Naive thymus-derived CD4-positive, alpha-beta T cell (primary cell): ENCODE measurements at regions not wholly inside any gene's neighbourhood (a gene's known extent, or its start where the extent isn't known, plus 50 kb on each side); places are given as distances from the start of the nearest gene placed in this dataset.
A peak's percentile ranks its signal among the peaks of the same experiment; 100 is the strongest.

Experiments
- ATAC-seq: fragments of 150-1000 bp; cut with Tn5 transposase; 2 replicates; pipeline ENCODE4 v1.10.0; 2021; ENCODE audit warnings: mild to moderate bottlenecking, moderate library complexity
- CTCF ChIA-PET: fragments of 350-600 bp; sonication (Branson Sonifier 250); formaldehyde crosslinking; loops from one replicate; lab custom pipeline; 2021; ENCODE audit warnings: antibody characterized with exemption; lab: Charles Lee
- POLR2A ChIA-PET: fragments of 350-600 bp; sonication (Branson Sonifier 250); formaldehyde crosslinking; loops from one replicate; lab custom pipeline; 2021; ENCODE audit warnings: antibody characterized with exemption, inconsistent platforms; lab: Charles Lee
- DNase-seq, 9 donors: peaks; one replicate each; pipeline versions ENCODE4 v3.0.0 to v3.0.0-alpha.2; 2020 to 2022; ENCODE audit warnings: mixed read lengths in 1 of 9
- H3K27ac ChIP-seq: one replicate; pipeline ENCODE4 v1.7.0; 2013; ENCODE audit warnings: mild to moderate bottlenecking, low read depth, low read length, moderate library complexity
- H3K27me3 ChIP-seq, 2 donors: one replicate each; pipeline ENCODE4 v1.7.0; 2013; ENCODE audit warnings: low read length in 2 of 2, mild to moderate bottlenecking in 2 of 2, moderate library complexity in 2 of 2; ENCODE audit not compliant: control insufficient read depth in 2 of 2, insufficient read depth in 2 of 2
- H3K36me3 ChIP-seq, 3 experiments: 1 replicate in 2 of 3; 2 replicates in 1 of 3; pipeline ENCODE4 v1.7.0; 2013; ENCODE audit warnings: low read length in 3 of 3, mild to moderate bottlenecking in 3 of 3, moderate library complexity in 1 of 3; ENCODE audit not compliant: insufficient read depth in 3 of 3, control insufficient read depth in 2 of 3
- H3K4me1 ChIP-seq, 2 donors: one replicate each; pipeline ENCODE4 v1.7.0; 2013; ENCODE audit warnings: low read length in 2 of 2, mild to moderate bottlenecking in 2 of 2, moderate library complexity in 1 of 2; ENCODE audit not compliant: control insufficient read depth in 2 of 2, insufficient read depth in 2 of 2
- H3K4me3 ChIP-seq: 2 replicates; pipeline ENCODE4 v1.7.0; 2013; ENCODE audit warnings: mild to moderate bottlenecking, low read length
- H3K9me3 ChIP-seq, 3 experiments: 1 replicate in 2 of 3; 2 replicates in 1 of 3; pipeline ENCODE4 v1.7.0; 2013; ENCODE audit warnings: low read length in 3 of 3; ENCODE audit not compliant: control insufficient read depth in 2 of 3
- H3K27ac Mint-ChIP-seq, 9 donors: one replicate each; pipeline ENCODE4 v1.8.0; 2020 to 2022; ENCODE audit warnings: mixed read lengths in 9 of 9, mild to moderate bottlenecking in 8 of 9, moderate library complexity in 5 of 9, inconsistent platforms in 2 of 9
- H3K27me3 Mint-ChIP-seq, 5 donors: one replicate each; pipeline ENCODE4 v1.8.0; 2021 to 2022; ENCODE audit warnings: mixed read lengths in 5 of 5, mild to moderate bottlenecking in 1 of 5
- H3K36me3 Mint-ChIP-seq, 5 donors: one replicate each; pipeline ENCODE4 v1.8.0; 2020 to 2022; ENCODE audit warnings: mixed read lengths in 5 of 5, mild to moderate bottlenecking in 3 of 5, inconsistent platforms in 1 of 5
- H3K4me1 Mint-ChIP-seq, 7 donors: one replicate each; pipeline ENCODE4 v1.8.0; 2020 to 2022; ENCODE audit warnings: mixed read lengths in 7 of 7, mild to moderate bottlenecking in 3 of 7, inconsistent platforms in 1 of 7
- H3K4me3 Mint-ChIP-seq, 10 donors: one replicate each; pipeline ENCODE4 v1.8.0; 2020 to 2022; ENCODE audit warnings: mild to moderate bottlenecking in 10 of 10, mixed read lengths in 10 of 10, moderate library complexity in 6 of 10, inconsistent platforms in 2 of 10
- H3K9me3 Mint-ChIP-seq, 11 donors: one replicate each; pipeline ENCODE4 v1.8.0; 2020 to 2022; ENCODE audit warnings: mixed read lengths in 11 of 11, mild to moderate bottlenecking in 4 of 11, inconsistent platforms in 1 of 11, moderate library complexity in 1 of 11
- intact Hi-C, 2 donors: fragments of 100-400 bp; cut with micrococcal nuclease; formaldehyde crosslinking; loops; one replicate each; pipeline ENCODE4 v1.15.1; 2023

- ATAC-seq = peak; percentile 90
- intact Hi-C loops = loop anchor here (1.0 to 10.0 kb wide), 6 partner anchors 166 to 1913 kb away; no protein-coding TSS in a partner anchor
- Histone ChIP-seq H3K27ac (no peak overlapping the region), H3K27me3 (no peaks in the 10 kb centered on the region), H3K9me3 (no peaks in the 10 kb centered on the region), H3K4me1 (peaks cover 0 to 15% of the 10 kb centered on the region in 2 donors), H3K4me3 (no peak overlapping the region), H3K36me3 (no peaks in the 10 kb centered on the region)
- peak; percentile 36 to 76 (median 64) for DNase-seq
- ChIA-PET POLR2A (no interaction called here), CTCF (interaction anchor here (0.5 to 1.5 kb wide), 8 partner anchors 10 to 1913 kb away, joined by 3 to 6 read pairs (median 3); no protein-coding TSS in a partner anchor)
- Mint-ChIP-seq H3K27ac (no peak overlapping the region), H3K4me1 (peaks cover 0 to 11% (median 9%) of the 10 kb centered on the region in 7 donors), H3K27me3 (peaks cover 0 to 5% (median 0%) of the 10 kb centered on the region in 5 donors), H3K9me3 (no peaks in the 10 kb centered on the region), H3K4me3 (no peak overlapping the region), H3K36me3 (no peaks in the 10 kb centered on the region)
Measured at GRCh38 chr20:40962733-40963504, 65.7 kb upstream of the TOP1 start.

- intact Hi-C loops = loop anchor here (1.0 to 10.0 kb wide), 6 partner anchors 166 to 1913 kb away; no protein-coding TSS in a partner anchor
- Histone ChIP-seq H3K4me1 (peaks cover 0 to 15% of the 10 kb centered on the region in 2 donors), H3K27me3 (no peaks in the 10 kb centered on the region), H3K36me3 (no peaks in the 10 kb centered on the region), H3K27ac (no peak overlapping the region), H3K4me3 (no peak overlapping the region), H3K9me3 (no peaks in the 10 kb centered on the region)
- no peak for ATAC-seq
- DNase-seq = no peak
- Mint-ChIP-seq H3K4me3 (no peak overlapping the region), H3K27ac (no peak overlapping the region), H3K9me3 (no peaks in the 10 kb centered on the region), H3K36me3 (no peaks in the 10 kb centered on the region), H3K4me1 (peaks cover 0 to 11% (median 9%) of the 10 kb centered on the region in 7 donors), H3K27me3 (peaks cover 0 to 5% (median 0%) of the 10 kb centered on the region in 5 donors)
- CTCF ChIA-PET = interaction anchor here (1.0 to 1.5 kb wide), 6 partner anchors 10 to 1914 kb away, joined by 3 to 6 read pairs (median 4); no protein-coding TSS in a partner anchor
- POLR2A ChIA-PET = no interaction called here
Measured at GRCh38 chr20:40963505-40963845, 65.1 kb upstream of the TOP1 start.

GRCh38 chr20:40965671-40966070 is 63.0 kb upstream of the TOP1 start:
- ATAC-seq (no peak), DNase-seq (peak in 1 of 9 donors; percentile 2)
- intact Hi-C loops = loop anchor here (5.0 to 10.0 kb wide), 2 partner anchors 112 to 729 kb away; no protein-coding TSS in a partner anchor
- Mint-ChIP-seq H3K4me1 (peaks cover 8 to 21% (median 17%) of the 10 kb centered on the region in 7 donors), H3K27me3 (peaks cover 0 to 12% (median 8%) of the 10 kb centered on the region in 5 donors), H3K4me3 (no peak overlapping the region), H3K9me3 (no peaks in the 10 kb centered on the region), H3K27ac (no peak overlapping the region), H3K36me3 (no peaks in the 10 kb centered on the region)
- Histone ChIP-seq H3K9me3 (no peaks in the 10 kb centered on the region), H3K4me1 (peaks cover 0 to 15% of the 10 kb centered on the region in 2 donors), H3K27me3 (no peaks in the 10 kb centered on the region), H3K4me3 (no peak overlapping the region), H3K27ac (no peak overlapping the region), H3K36me3 (no peaks in the 10 kb centered on the region)
- POLR2A ChIA-PET = no interaction called here
- CTCF ChIA-PET = interaction anchor here (0.6 to 5.4 kb wide), 4 partner anchors 26 to 130 kb away, joined by 3 to 31 read pairs (median 10); no protein-coding TSS in a partner anchor

GRCh38 chr20:40966103-40966502 is 62.5 kb upstream of the TOP1 start:
- Mint-ChIP-seq H3K27me3 (peaks cover 0 to 16% (median 8%) of the 10 kb centered on the region in 5 donors), H3K27ac (no peak overlapping the region), H3K4me1 (peaks cover 8 to 21% (median 17%) of the 10 kb centered on the region in 7 donors), H3K9me3 (no peaks in the 10 kb centered on the region), H3K4me3 (no peak overlapping the region), H3K36me3 (no peaks in the 10 kb centered on the region)
- no peak for ATAC-seq
- POLR2A ChIA-PET = no interaction called here
- DNase-seq = no peak
- H3K27me3 ChIP-seq = no peaks in the 10 kb centered on the region
- CTCF ChIA-PET = interaction anchor here (0.7 to 5.4 kb wide), 4 partner anchors 14 to 129 kb away, joined by 3 to 31 read pairs (median 9); no protein-coding TSS in a partner anchor
- intact Hi-C loops = loop anchor here (5.0 to 10.0 kb wide), 2 partner anchors 111 to 729 kb away; no protein-coding TSS in a partner anchor
- H3K4me3 ChIP-seq = no peak overlapping the region
- peaks cover 0 to 15% of the 10 kb centered on the region in 2 donors for H3K4me1 ChIP-seq
- H3K9me3 ChIP-seq = no peaks in the 10 kb centered on the region
- H3K36me3 ChIP-seq = no peaks in the 10 kb centered on the region
- no peak overlapping the region for H3K27ac ChIP-seq

- Histone ChIP-seq H3K27ac (no peak overlapping the region), H3K4me1 (peaks cover 0 to 12% of the 10 kb centered on the region in 2 donors), H3K27me3 (no peaks in the 10 kb centered on the region), H3K36me3 (no peaks in the 10 kb centered on the region), H3K4me3 (no peak overlapping the region), H3K9me3 (no peaks in the 10 kb centered on the region)
- Mint-ChIP-seq H3K27ac (no peak overlapping the region), H3K4me3 (no peak overlapping the region), H3K9me3 (no peaks in the 10 kb centered on the region), H3K4me1 (peaks cover 8 to 19% (median 14%) of the 10 kb centered on the region in 7 donors), H3K36me3 (no peaks in the 10 kb centered on the region), H3K27me3 (peaks cover 0 to 20% (median 8%) of the 10 kb centered on the region in 5 donors)
- POLR2A ChIA-PET = no interaction called here
- CTCF ChIA-PET = interaction anchor here (0.7 to 5.4 kb wide), 4 partner anchors 15 to 129 kb away, joined by 3 to 31 read pairs (median 9); no protein-coding TSS in a partner anchor
- ATAC-seq (no peak), DNase-seq (peak in 1 of 9 donors; percentile 17)
- intact Hi-C loops = loop anchor here (5.0 to 10.0 kb wide), 2 partner anchors 111 to 728 kb away; no protein-coding TSS in a partner anchor
Measured at GRCh38 chr20:40966516-40967185, 62.0 kb upstream of the TOP1 start.

GRCh38 chr20:40967700-40968099 is 60.9 kb upstream of the TOP1 start:
- Histone ChIP-seq H3K27ac (no peak overlapping the region), H3K9me3 (no peaks in the 10 kb centered on the region), H3K27me3 (no peaks in the 10 kb centered on the region), H3K4me1 (peaks cover 0 to 2% of the 10 kb centered on the region in 2 donors), H3K36me3 (no peaks in the 10 kb centered on the region), H3K4me3 (no peak overlapping the region)
- no peaks in the 10 kb centered on the region for H3K36me3 Mint-ChIP-seq
- CTCF ChIA-PET = interaction anchor here (0.6 to 5.4 kb wide), 14 partner anchors 10 to 1918 kb away, joined by 3 to 31 read pairs (median 3); no protein-coding TSS in a partner anchor
- ATAC-seq (no peak), DNase-seq (peak in 1 of 9 donors; percentile 13)
- peak overlapping the region in 2 of 10 donors; percentile 6 for H3K4me3 Mint-ChIP-seq
- peaks cover 8 to 13% (median 9%) of the 10 kb centered on the region in 7 donors for H3K4me1 Mint-ChIP-seq
- no peaks in the 10 kb centered on the region for H3K9me3 Mint-ChIP-seq
- H3K27ac Mint-ChIP-seq = no peak overlapping the region
- intact Hi-C loops = loop anchor here (1.0 to 10.0 kb wide), 8 partner anchors 23 to 727 kb away; partner anchors contain the start of genes LPIN3 (in 2 of the 2) and TOP1 (in 1 of the 2)
- peaks cover 0 to 24% (median 8%) of the 10 kb centered on the region in 5 donors for H3K27me3 Mint-ChIP-seq
- POLR2A ChIA-PET = no interaction called here
